IMR-90 (cell line): ENCODE measurements at regions not wholly inside any gene's neighbourhood (a gene's known extent, or its start where the extent isn't known, plus 50 kb on each side); places are given as distances from the start of the nearest gene placed in this dataset.

ENCODE experiments used
- ATAC-seq: fragments of 200-7000 bp; cut with Tn5 transposase; 2 replicates; pipeline ENCODE4 v1.9.1; 2020; ENCODE audit warnings: low read depth, mild to moderate bottlenecking, moderate library complexity
- BruUV-seq: library from RNA; stranded (reverse); fragments of 400-500 nt; replicated peaks from 2 replicates; lab custom pipeline; 2021; lab: Mats Ljungman, UMichigan
- CTCF ChIA-PET: fragments of 300-600 bp; formaldehyde crosslinking; extraction: SDS; loops from one replicate; lab custom pipeline; 2021; ENCODE audit warnings: antibody characterized with exemption; lab: Yijun Ruan, JAX
- POLR2A ChIA-PET: fragments of 300-600 bp; sonication (Branson Sonifier 250); formaldehyde crosslinking; loops from one replicate; lab custom pipeline; 2022; ENCODE audit warnings: antibody characterized with exemption; ENCODE audit not compliant: unreplicated experiment; lab: Charles Lee
- DNase-seq: peaks from one replicate; pipeline ENCODE4 v3.0.0; 2013
- H2AFZ ChIP-seq: replicated peaks from 2 replicates; pipeline ENCODE3; 2013; ENCODE audit warnings: low read length, mild to moderate bottlenecking; ENCODE audit not compliant: poor library complexity
- H2AK5ac ChIP-seq: 2 replicates; pipeline ENCODE4 v1.6.1; 2013; ENCODE audit warnings: low read depth, low read length, inconsistent platforms
- H2AK9ac ChIP-seq: replicated peaks from 2 replicates; pipeline ENCODE3; 2013; ENCODE audit warnings: mild to moderate bottlenecking, low read depth, low read length, moderate library complexity; ENCODE audit not compliant: poor library complexity
- H2BK120ac ChIP-seq: 2 replicates; pipeline ENCODE4 v1.6.1; 2013; ENCODE audit warnings: low read depth, low read length, inconsistent platforms
- H2BK15ac ChIP-seq: 3 replicates; pipeline ENCODE4 v1.6.1; 2013; ENCODE audit warnings: low read depth, low read length, inconsistent platforms
- H2BK20ac ChIP-seq: 2 replicates; pipeline ENCODE4 v1.6.1; 2013; ENCODE audit warnings: low read depth, mild to moderate bottlenecking, inconsistent platforms, low read length, moderate library complexity
- H2BK5ac ChIP-seq: 2 replicates; pipeline ENCODE4 v1.6.1; 2013; ENCODE audit warnings: mild to moderate bottlenecking, low read depth, low read length, inconsistent platforms; ENCODE audit not compliant: poor library complexity, severe bottlenecking
- H3K14ac ChIP-seq: replicated peaks from 2 replicates; pipeline ENCODE4 v1.6.1; 2013; ENCODE audit warnings: low read depth, low read length, inconsistent platforms
- H3K18ac ChIP-seq: 2 replicates; pipeline ENCODE4 v1.6.1; 2013; ENCODE audit warnings: low read depth, low read length, control low read depth
- H3K23ac ChIP-seq: 2 replicates; pipeline ENCODE4 v1.6.1; 2013; ENCODE audit warnings: low read depth, low read length, inconsistent platforms
- H3K27ac ChIP-seq: 2 replicates; pipeline ENCODE4 v1.5.1; 2013; ENCODE audit warnings: mild to moderate bottlenecking, control low read depth, low read length; ENCODE audit not compliant: insufficient read depth
- H3K27me3 ChIP-seq: 2 replicates; pipeline ENCODE4 v1.6.1; 2013; ENCODE audit warnings: low read length; ENCODE audit not compliant: control insufficient read depth, insufficient read depth
- H3K36me3 ChIP-seq: 2 replicates; pipeline ENCODE4 v1.6.1; 2013; ENCODE audit warnings: low read length, mixed read lengths; ENCODE audit not compliant: control insufficient read depth, insufficient read depth
- H3K4ac ChIP-seq: 2 replicates; pipeline ENCODE4 v1.6.1; 2013; ENCODE audit warnings: low read depth, low read length, inconsistent platforms
- H3K4me1 ChIP-seq: 2 replicates; pipeline ENCODE4 v1.6.1; 2013; ENCODE audit warnings: low read length, mixed read lengths; ENCODE audit not compliant: control insufficient read depth, insufficient read depth
- H3K4me2 ChIP-seq: 2 replicates; pipeline ENCODE4 v1.6.1; 2013; ENCODE audit warnings: low read depth, mild to moderate bottlenecking, control low read depth, low read length, moderate library complexity
- H3K4me3 ChIP-seq: 2 replicates; pipeline ENCODE4 v1.5.1; 2013; ENCODE audit warnings: low read depth, mild to moderate bottlenecking, control low read depth, low read length, moderate library complexity; ENCODE audit not compliant: insufficient read depth
- H3K56ac ChIP-seq: 2 replicates; pipeline ENCODE4 v1.6.1; 2013; ENCODE audit warnings: low read length, inconsistent platforms; ENCODE audit not compliant: insufficient read depth; ENCODE audit errors: extremely low read depth
- H3K79me1 ChIP-seq, 2 experiments: 2 replicates each; pipeline ENCODE4 v1.6.1; 2013; ENCODE audit warnings: low read length in 2 of 2, inconsistent platforms in 1 of 2, low read depth in 1 of 2
- H3K9ac ChIP-seq: 2 replicates; pipeline ENCODE4 v1.6.1; 2013; ENCODE audit warnings: low read depth, low read length, control low read depth
- H3K9me1 ChIP-seq: 2 replicates; pipeline ENCODE4 v1.6.1; 2013; ENCODE audit warnings: low read length, inconsistent platforms; ENCODE audit not compliant: insufficient read depth
- H3K9me3 ChIP-seq: 2 replicates; pipeline ENCODE4 v1.6.1; 2013; ENCODE audit warnings: low read length; ENCODE audit not compliant: control insufficient read depth, insufficient read depth
- H4K20me1 ChIP-seq: 2 replicates; pipeline ENCODE4 v1.6.1; 2013; ENCODE audit warnings: low read length, inconsistent platforms; ENCODE audit not compliant: insufficient read depth
- H4K5ac ChIP-seq: 2 replicates; pipeline ENCODE4 v1.6.1; 2013; ENCODE audit warnings: mild to moderate bottlenecking, low read depth, low read length, control low read depth
- H4K8ac ChIP-seq, 2 experiments: 2 replicates each; pipeline ENCODE4 v1.6.1; 2013; ENCODE audit warnings: low read depth in 2 of 2, low read length in 2 of 2, control low read depth in 1 of 2, inconsistent platforms in 1 of 2
- H4K91ac ChIP-seq: 2 replicates; pipeline ENCODE4 v1.6.1; 2013; ENCODE audit warnings: low read depth, low read length, inconsistent platforms; ENCODE audit not compliant: insufficient read depth
- BHLHE40 ChIP-seq: fragments of 150-350 bp; IDR thresholded peaks from 2 replicates; pipeline ENCODE4 v1.6.1; 2016; ENCODE audit warnings: mild to moderate bottlenecking, low read depth, low read length
- CEBPB ChIP-seq: IDR thresholded peaks from 2 replicates; pipeline ENCODE4 v1.6.1; 2012; ENCODE audit warnings: low read depth, low read length, improper control_type of control experiment
- CHD1 ChIP-seq: IDR thresholded peaks from 2 replicates; pipeline ENCODE4 v1.6.1; 2012; ENCODE audit warnings: low read depth, low read length, improper control_type of control experiment
- CTCF ChIP-seq: conservative IDR thresholded peaks from 2 replicates; pipeline ENCODE4 v1.5.1; 2012; ENCODE audit warnings: mild to moderate bottlenecking, low read depth, low read length, improper control_type of control experiment
- ELK1 ChIP-seq: fragments of 150-350 bp; IDR thresholded peaks from 2 replicates; pipeline ENCODE4 v1.6.1; 2016; ENCODE audit warnings: low read depth, mild to moderate bottlenecking, low read length, moderate library complexity, borderline replicate concordance
- FOS ChIP-seq: fragments of 150-350 bp; IDR thresholded peaks from 2 replicates; pipeline ENCODE4 v1.6.1; 2016; ENCODE audit warnings: low read depth, low read length
- MAFK ChIP-seq: IDR thresholded peaks from 2 replicates; pipeline ENCODE4 v1.6.1; 2012; ENCODE audit warnings: low read depth, low read length, improper control_type of control experiment
- MAZ ChIP-seq: IDR thresholded peaks from 2 replicates; pipeline ENCODE4 v1.6.1; 2012; ENCODE audit warnings: low read depth, mild to moderate bottlenecking, low read length, improper control_type of control experiment, moderate library complexity, borderline replicate concordance
- MXI1 ChIP-seq: IDR thresholded peaks from 2 replicates; pipeline ENCODE4 v1.6.1; 2012; ENCODE audit warnings: low read depth, mild to moderate bottlenecking, low read length, moderate library complexity, borderline replicate concordance
- NFE2L2 ChIP-seq: fragments of 150-350 bp; IDR thresholded peaks from 2 replicates; pipeline ENCODE4 v1.6.1; 2016; ENCODE audit warnings: low read depth, mild to moderate bottlenecking, low read length
- POLR2A ChIP-seq: IDR thresholded peaks from 2 replicates; pipeline ENCODE4 v1.6.1; 2012; ENCODE audit warnings: mild to moderate bottlenecking, low read depth, low read length
- RAD21 ChIP-seq: IDR thresholded peaks from 2 replicates; pipeline ENCODE4 v1.6.1; 2012; ENCODE audit warnings: low read length, improper control_type of control experiment
- RCOR1 ChIP-seq: IDR thresholded peaks from 2 replicates; pipeline ENCODE4 v1.6.1; 2012; ENCODE audit warnings: mild to moderate bottlenecking, low read length, improper control_type of control experiment; ENCODE audit not compliant: insufficient replicate concordance
- RFX5 ChIP-seq: IDR thresholded peaks from 2 replicates; pipeline ENCODE4 v1.8.0; 2012; ENCODE audit warnings: low read depth, mild to moderate bottlenecking, low read length, moderate library complexity
- SMC3 ChIP-seq: fragments of 150-350 bp; IDR thresholded peaks from 2 replicates; pipeline ENCODE4 v1.6.1; 2016; ENCODE audit warnings: low read depth, mild to moderate bottlenecking, antibody characterized with exemption, low read length, moderate library complexity
- USF2 ChIP-seq: fragments of 150-350 bp; IDR thresholded peaks from 2 replicates; pipeline ENCODE4 v1.6.1; 2017; ENCODE audit warnings: mild to moderate bottlenecking, antibody characterized with exemption, low read length, low read depth
- WGBS, 2 experiments: methylation state at CpG; one replicate each; pipeline versions ENCODE4 v1.1.5 to v1.1.7; 2013; ENCODE audit warnings: missing lambda C conversion rate in 2 of 2; ENCODE audit not compliant: insufficient read length in 1 of 2; ENCODE audit errors: extremely low coverage in 2 of 2; 5-methylcytosine and 5-hydroxymethylcytosine counted together
- dilution Hi-C: fragments of 300-500 bp; cut with HindIII; formaldehyde crosslinking; loops from one replicate; pipeline ENCODE4 v1.14.3; 2018; ENCODE audit warnings: low sequenced_read_pairs; ENCODE audit not compliant: unreplicated experiment
- in situ Hi-C: fragments of 300-500 bp; cut with MboI; formaldehyde crosslinking; loops from 3 replicates; pipeline ENCODE4 v1.14.3; 2019; ENCODE audit warnings: low sequenced_read_pairs, inconsistent platforms, mixed read lengths
- intact Hi-C: fragments of 100-400 bp; cut with micrococcal nuclease; formaldehyde crosslinking; loops from 2 replicates; pipeline ENCODE4 v1.10.0; 2022

- H3K36me3 ChIP-seq = no peaks in the 10 kb centered on the region
- ChIA-PET POLR2A (no interaction called here), CTCF (interaction anchor here (2.2 kb wide), 1 partner anchor 9 kb away, joined by 5 read pairs; no protein-coding TSS in a partner anchor)
- no peak overlapping the region for H3K14ac ChIP-seq
- no peak for ATAC-seq
- no peak overlapping the region for H3K9ac ChIP-seq
- H3K18ac ChIP-seq = no peak overlapping the region
- no peak overlapping the region for H3K4me2 ChIP-seq
- H2AK9ac ChIP-seq = no peak overlapping the region
- H4K5ac ChIP-seq = no peak overlapping the region
- no peak overlapping the region for H3K23ac ChIP-seq
- H2BK15ac ChIP-seq = no peak overlapping the region
- in situ Hi-C loops = no loop called here
- no peak overlapping the region for H2AK5ac ChIP-seq
- intact Hi-C loops = no loop called here
- no peaks in the 10 kb centered on the region for H3K27me3 ChIP-seq
- H3K4ac ChIP-seq = no peak overlapping the region
- H4K8ac ChIP-seq = no peak overlapping the region
- H2BK5ac ChIP-seq = no peak overlapping the region
- BruUV-seq = no TSS peak
- no peak overlapping the region for H2BK120ac ChIP-seq
- no CpG with 5 or more reads among the region's 1 CpG for WGBS, 2 experiments
- no peak overlapping the region for H3K27ac ChIP-seq
- H3K56ac ChIP-seq = no peak overlapping the region
- no peak for TF ChIP-seq POLR2A
- TF ChIP-seq MXI1 = no peak
- TF ChIP-seq SMC3 = no peak
- TF ChIP-seq CHD1 = no peak
- no peak for TF ChIP-seq RCOR1
- no peak for TF ChIP-seq FOS
- TF ChIP-seq RAD21 = no peak
- no peak for TF ChIP-seq CTCF
- TF ChIP-seq BHLHE40 = no peak
- no peak for TF ChIP-seq NFE2L2
- no peak for TF ChIP-seq CEBPB
- TF ChIP-seq USF2 = no peak
- TF ChIP-seq ELK1 = no peak
- no peak for TF ChIP-seq RFX5
- TF ChIP-seq MAFK = no peak
- TF ChIP-seq MAZ = no peak
- H3K4me1 ChIP-seq = peaks cover 2% of the 10 kb centered on the region; the same call in 1 of the 2 replicates
- no peak overlapping the region for H3K4me3 ChIP-seq
- H2BK20ac ChIP-seq = no peak overlapping the region
- H3K9me1 ChIP-seq = no peaks in the 10 kb centered on the region
- no peak overlapping the region for H4K91ac ChIP-seq
- no peaks in the 10 kb centered on the region for H3K9me3 ChIP-seq
- H2AFZ ChIP-seq = no peak overlapping the region
- dilution Hi-C loops = no loop called here
- no peaks in the 10 kb centered on the region for H4K20me1 ChIP-seq
- DNase-seq = no peak
- H3K79me1 ChIP-seq = no peaks in the 10 kb centered on the region; a peak in 1 of 4 replicates
Observed at GRCh38 chr4:141457653-141458052, 178.7 kb upstream of the IL15 start.
